ENCODE measurements at regions not wholly inside any gene's neighbourhood (a gene's known extent, or its start where the extent isn't known, plus 50 kb on each side); places are given as distances from the start of the nearest gene placed in this dataset.

DNA sequence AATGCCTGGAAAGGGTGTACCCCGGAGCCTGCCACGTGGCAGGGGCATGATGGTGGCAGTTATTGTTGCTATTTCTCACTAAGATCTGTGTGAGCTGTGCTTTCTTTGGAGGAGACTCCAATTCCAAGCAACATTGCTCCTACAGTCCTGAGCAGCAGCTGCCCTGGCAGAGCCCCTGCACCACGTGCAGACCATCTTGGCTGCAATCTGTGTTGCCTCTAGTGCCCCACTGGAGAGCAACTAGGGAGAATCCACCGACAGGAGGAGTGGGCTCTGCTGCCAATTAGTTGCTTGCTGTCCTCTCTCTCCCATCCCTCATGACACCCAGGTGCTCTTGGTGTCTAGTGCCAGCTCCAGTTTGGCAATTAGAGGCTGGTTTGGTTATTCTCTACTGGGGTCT, 116.0 kb downstream of the PXDC1 start:
- TF ChIP-seq EP300 (IDR thresholded peaks at IDR 0.05) (no peak), HEYL (CRISPR knock-in tag; IDR thresholded peaks at IDR 0.05) (no peak), HOXA7 (CRISPR knock-in tag; IDR thresholded peaks at IDR 0.05) (no peak), POLR2A (IDR thresholded peaks at IDR 0.05; ENCODE audit: low read length) (no peak)
- TF ChIP-seq, protein P1, sequence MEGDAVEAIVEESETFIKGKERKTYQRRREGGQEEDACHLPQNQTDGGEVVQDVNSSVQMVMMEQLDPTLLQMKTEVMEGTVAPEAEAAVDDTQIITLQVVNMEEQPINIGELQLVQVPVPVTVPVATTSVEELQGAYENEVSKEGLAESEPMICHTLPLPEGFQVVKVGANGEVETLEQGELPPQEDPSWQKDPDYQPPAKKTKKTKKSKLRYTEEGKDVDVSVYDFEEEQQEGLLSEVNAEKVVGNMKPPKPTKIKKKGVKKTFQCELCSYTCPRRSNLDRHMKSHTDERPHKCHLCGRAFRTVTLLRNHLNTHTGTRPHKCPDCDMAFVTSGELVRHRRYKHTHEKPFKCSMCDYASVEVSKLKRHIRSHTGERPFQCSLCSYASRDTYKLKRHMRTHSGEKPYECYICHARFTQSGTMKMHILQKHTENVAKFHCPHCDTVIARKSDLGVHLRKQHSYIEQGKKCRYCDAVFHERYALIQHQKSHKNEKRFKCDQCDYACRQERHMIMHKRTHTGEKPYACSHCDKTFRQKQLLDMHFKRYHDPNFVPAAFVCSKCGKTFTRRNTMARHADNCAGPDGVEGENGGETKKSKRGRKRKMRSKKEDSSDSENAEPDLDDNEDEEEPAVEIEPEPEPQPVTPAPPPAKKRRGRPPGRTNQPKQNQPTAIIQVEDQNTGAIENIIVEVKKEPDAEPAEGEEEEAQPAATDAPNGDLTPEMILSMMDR (IDR thresholded peaks at IDR 0.05) = no peak
